Trophoblast cell (in vitro differentiated cells and primary cell): ENCODE measurements at regions not wholly inside any gene's neighbourhood (a gene's known extent, or its start where the extent isn't known, plus 50 kb on each side); places are given as distances from the start of the nearest gene placed in this dataset.

Experiments used
- DNase-seq, 2 donors: peaks; one replicate each; pipeline ENCODE4 v3.0.0-alpha.2; 2016
- H2AFZ ChIP-seq: 2 replicates; pipeline ENCODE4 v1.6.1; 2013; ENCODE audit warnings: low read length, moderate library complexity, mild to moderate bottlenecking; ENCODE audit not compliant: insufficient read depth, poor library complexity
- H2AK5ac ChIP-seq: 2 replicates; pipeline ENCODE4 v1.6.1; 2013; ENCODE audit warnings: mild to moderate bottlenecking, low read length
- H2BK120ac ChIP-seq: 2 replicates; pipeline ENCODE4 v1.6.1; 2013; ENCODE audit warnings: low read length, mild to moderate bottlenecking, moderate library complexity; ENCODE audit not compliant: insufficient read depth, poor library complexity
- H2BK12ac ChIP-seq: 2 replicates; pipeline ENCODE4 v1.6.1; 2013; ENCODE audit warnings: mild to moderate bottlenecking, low read length, moderate library complexity
- H2BK5ac ChIP-seq: 2 replicates; pipeline ENCODE4 v1.6.1; 2013; ENCODE audit warnings: low read length, low read depth, moderate library complexity, mild to moderate bottlenecking; ENCODE audit not compliant: poor library complexity
- H3K14ac ChIP-seq: 2 replicates; pipeline ENCODE4 v1.6.1; 2013; ENCODE audit warnings: mild to moderate bottlenecking, low read length
- H3K18ac ChIP-seq: 2 replicates; pipeline ENCODE4 v1.6.1; 2013; ENCODE audit warnings: mild to moderate bottlenecking, low read length
- H3K23ac ChIP-seq: 2 replicates; pipeline ENCODE4 v1.6.1; 2013; ENCODE audit warnings: low read length
- H3K27ac ChIP-seq: 2 replicates; pipeline ENCODE4 v1.5.1; 2013; ENCODE audit warnings: low read depth, mild to moderate bottlenecking, inconsistent platforms, low read length, moderate library complexity
- H3K27me3 ChIP-seq: 2 replicates; pipeline ENCODE4 v1.6.1; 2013; ENCODE audit warnings: inconsistent platforms, mild to moderate bottlenecking, low read length, moderate library complexity; ENCODE audit not compliant: insufficient read depth
- H3K36me3 ChIP-seq, 2 experiments: 1 replicate in 1 of 2; 2 replicates in 1 of 2; pipeline ENCODE4 v1.6.1; 2013; ENCODE audit warnings: low read length in 2 of 2, mild to moderate bottlenecking in 2 of 2, moderate library complexity in 1 of 2; ENCODE audit not compliant: insufficient read depth in 2 of 2, control insufficient read depth in 1 of 2
- H3K4ac ChIP-seq: 2 replicates; pipeline ENCODE4 v1.6.1; 2013; ENCODE audit warnings: low read depth, mild to moderate bottlenecking, low read length, moderate library complexity
- H3K4me1 ChIP-seq, 2 experiments: 1 replicate in 1 of 2; 2 replicates in 1 of 2; pipeline ENCODE4 v1.6.1; 2013; ENCODE audit warnings: low read length in 2 of 2, mild to moderate bottlenecking in 2 of 2, moderate library complexity in 1 of 2; ENCODE audit not compliant: insufficient read depth in 2 of 2, control insufficient read depth in 1 of 2
- H3K4me2 ChIP-seq: 2 replicates; pipeline ENCODE4 v1.6.1; 2013; ENCODE audit warnings: inconsistent platforms, mild to moderate bottlenecking, low read length, moderate library complexity
- H3K4me3 ChIP-seq: 2 replicates; pipeline ENCODE4 v1.5.1; 2013; ENCODE audit warnings: mild to moderate bottlenecking, low read depth, low read length, inconsistent platforms
- H3K79me1 ChIP-seq: one replicate; pipeline ENCODE4 v1.6.1; 2013; ENCODE audit warnings: low read length
- H3K79me2 ChIP-seq: 2 replicates; pipeline ENCODE4 v1.6.1; 2013; ENCODE audit warnings: low read length, mild to moderate bottlenecking; ENCODE audit not compliant: control insufficient read depth, insufficient read depth, poor library complexity
- H3K9ac ChIP-seq: 2 replicates; pipeline ENCODE4 v1.6.1; 2013; ENCODE audit warnings: mild to moderate bottlenecking, low read length
- H3K9me3 ChIP-seq: 2 replicates; pipeline ENCODE4 v1.6.1; 2013; ENCODE audit warnings: low read depth, mild to moderate bottlenecking, control low read depth, inconsistent platforms, low read length; ENCODE audit not compliant: insufficient read depth
- H4K12ac ChIP-seq: 2 replicates; pipeline ENCODE4 v1.6.1; 2013; ENCODE audit warnings: low read depth, mild to moderate bottlenecking, low read length, moderate library complexity
- H4K8ac ChIP-seq: 2 replicates; pipeline ENCODE4 v1.6.1; 2013; ENCODE audit warnings: low read depth, mild to moderate bottlenecking, low read length, moderate library complexity
- H4K91ac ChIP-seq: one replicate; pipeline ENCODE4 v1.6.1; 2013; ENCODE audit warnings: low read depth, mild to moderate bottlenecking, low read length, moderate library complexity
- WGBS: extraction: QIAGEN DNeasy Blood & Tissue Kit; methylation state at CpG from one replicate; pipeline ENCODE4 v1.1.7; 2013; ENCODE audit warnings: missing lambda C conversion rate; ENCODE audit not compliant: insufficient read length, insufficient coverage; ENCODE audit errors: extremely low coverage; 5-methylcytosine and 5-hydroxymethylcytosine counted together

DNA sequence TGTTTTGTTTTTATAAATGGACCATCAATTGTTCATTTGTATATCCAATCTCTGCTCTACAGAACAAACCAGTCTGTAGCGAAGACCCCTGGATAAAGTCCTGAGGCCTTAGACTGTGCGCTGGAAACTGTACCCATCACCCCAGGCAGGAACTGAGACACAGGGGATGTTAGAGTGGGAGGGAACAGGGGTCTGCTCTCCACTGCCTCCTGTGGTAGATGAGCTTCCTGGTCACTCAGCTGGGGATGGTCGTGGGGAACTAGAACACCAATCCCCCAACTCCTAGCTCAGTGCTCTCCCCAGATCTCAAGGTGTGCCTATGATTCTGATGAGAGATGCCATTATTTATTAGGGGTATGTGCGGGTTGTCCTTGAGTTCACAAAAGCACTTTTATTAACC is 340.2 kb upstream of the IGF1R start:
- Histone ChIP-seq H3K4me2 (no peak overlapping the region), H3K79me2 (no peaks in the 10 kb centered on the region), H3K27me3 (no peaks in the 10 kb centered on the region), H3K4me3 (no peak overlapping the region), H2BK120ac (no peak overlapping the region), H2BK12ac (no peak overlapping the region), H3K4ac (no peak overlapping the region), H3K4me1 (no peaks in the 10 kb centered on the region), H2AFZ (no peak overlapping the region), H3K18ac (no peak overlapping the region), H3K9ac (no peak overlapping the region), H4K12ac (no peak overlapping the region), H3K9me3 (no peaks in the 10 kb centered on the region), H3K79me1 (no peaks in the 10 kb centered on the region), H3K14ac (no peak overlapping the region), H4K8ac (no peak overlapping the region), H2BK5ac (no peak overlapping the region), H3K23ac (no peak overlapping the region), H4K91ac (no peak overlapping the region), H3K36me3 (no peaks in the 10 kb centered on the region), H3K27ac (no peak overlapping the region), H2AK5ac (no peak overlapping the region)
- WGBS: no CpG with 5 or more reads among the region's 4 CpGs
- DNase-seq: no peak

DNA sequence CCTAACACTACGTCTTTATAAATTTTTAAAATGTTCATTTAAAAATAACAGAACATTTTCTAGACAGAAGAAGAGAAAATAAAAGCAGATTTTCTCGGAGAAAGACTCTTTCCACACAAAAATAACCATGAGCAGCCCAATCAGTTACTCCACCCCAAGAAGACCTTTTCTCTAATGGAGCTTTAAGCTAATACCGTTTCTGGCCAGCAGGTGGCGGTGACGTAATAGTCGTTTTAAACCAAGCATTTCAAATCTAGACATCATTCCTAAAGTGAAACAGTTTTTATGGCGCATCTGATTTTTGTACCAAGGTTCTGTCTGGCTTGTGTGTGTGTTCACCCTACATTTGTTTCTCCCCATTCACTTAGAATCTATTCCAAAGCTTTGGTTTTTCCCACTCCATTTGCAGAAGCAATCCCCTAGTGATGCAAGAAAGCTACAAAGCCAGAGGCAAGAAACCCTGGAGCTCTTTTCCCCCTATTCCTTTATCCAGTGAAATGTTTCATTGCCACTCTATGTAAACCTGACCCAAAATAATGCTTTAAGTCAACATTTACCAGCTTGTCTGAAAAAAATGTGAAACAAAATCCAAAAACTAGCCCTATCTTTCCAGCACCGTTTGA is 336.7 kb upstream of the IGF1R start:
- Histone ChIP-seq H3K14ac (no peak overlapping the region), H3K23ac (no peak overlapping the region), H3K4me3 (no peak overlapping the region), H3K27ac (no peak overlapping the region), H3K4me1 (no peaks in the 10 kb centered on the region), H3K18ac (no peak overlapping the region), H4K8ac (no peak overlapping the region), H4K91ac (no peak overlapping the region), H3K79me2 (no peaks in the 10 kb centered on the region), H3K36me3 (no peaks in the 10 kb centered on the region), H2BK120ac (no peak overlapping the region), H3K4me2 (no peak overlapping the region), H3K9me3 (no peaks in the 10 kb centered on the region), H3K79me1 (no peaks in the 10 kb centered on the region), H3K9ac (no peak overlapping the region), H2BK5ac (no peak overlapping the region), H2BK12ac (no peak overlapping the region), H3K4ac (no peak overlapping the region), H2AK5ac (no peak overlapping the region), H2AFZ (no peak overlapping the region), H4K12ac (no peak overlapping the region), H3K27me3 (no peaks in the 10 kb centered on the region)
- peak; percentile 77 to 96 for DNase-seq
- no CpG with 5 or more reads among the region's 8 CpGs for WGBS

DNA sequence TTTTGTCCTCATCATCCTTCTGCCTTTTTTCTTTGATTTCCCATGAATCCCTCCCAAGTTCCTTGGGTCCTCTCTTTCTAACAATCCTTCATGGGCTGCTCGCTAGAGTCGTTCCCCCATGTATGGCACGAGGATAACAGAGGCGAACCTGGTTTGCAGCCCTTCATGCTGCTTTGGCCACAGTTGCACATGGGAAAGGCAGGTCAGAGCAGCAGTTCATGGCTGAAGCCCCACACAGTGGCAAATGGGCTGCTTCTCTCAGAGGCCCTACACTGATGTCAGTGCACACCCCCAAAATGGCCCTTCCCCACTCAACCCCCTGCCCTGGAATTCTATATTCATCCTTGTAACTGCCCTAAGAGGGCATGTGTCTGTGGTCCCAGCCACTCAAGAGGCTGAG is 335.4 kb upstream of the IGF1R start:
- Histone ChIP-seq H3K9me3 (peaks cover 3% of the 10 kb centered on the region), H3K27me3 (no peaks in the 10 kb centered on the region), H2BK5ac (no peak overlapping the region), H3K4ac (no peak overlapping the region), H4K91ac (no peak overlapping the region), H3K23ac (no peak overlapping the region), H3K14ac (no peak overlapping the region), H3K36me3 (no peaks in the 10 kb centered on the region), H2BK12ac (no peak overlapping the region), H3K4me3 (no peak overlapping the region), H3K4me2 (no peak overlapping the region), H3K27ac (no peak overlapping the region), H4K8ac (no peak overlapping the region), H3K79me2 (no peaks in the 10 kb centered on the region), H3K4me1 (no peaks in the 10 kb centered on the region), H2AK5ac (no peak overlapping the region), H3K79me1 (no peaks in the 10 kb centered on the region), H2AFZ (no peak overlapping the region), H2BK120ac (no peak overlapping the region), H3K18ac (no peak overlapping the region), H4K12ac (no peak overlapping the region), H3K9ac (no peak overlapping the region)
- no peak for DNase-seq
- WGBS: no CpG with 5 or more reads among the region's 4 CpGs

DNA sequence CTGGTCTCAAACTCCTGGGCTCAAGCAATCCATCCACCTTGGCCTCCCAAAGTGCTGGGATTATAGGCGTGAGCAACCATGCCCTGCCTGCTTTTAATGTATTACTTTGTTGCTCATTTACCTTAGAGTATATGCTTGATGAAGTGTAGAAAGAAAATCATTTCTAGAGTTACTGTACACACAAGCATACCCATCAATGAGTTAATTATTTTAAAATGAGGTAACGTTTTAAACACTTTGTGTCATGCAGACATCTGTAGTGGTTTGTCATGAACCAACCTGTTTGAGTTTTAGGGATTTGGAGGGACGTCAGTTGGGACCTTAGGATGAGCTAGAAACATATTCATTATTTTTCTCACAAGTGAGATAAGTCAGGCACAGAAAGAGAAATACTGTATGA is 332.4 kb upstream of the IGF1R start:
- DNase-seq: no peak
- no peaks in the 10 kb centered on the region for H3K79me1 ChIP-seq
- no peak overlapping the region for H3K18ac ChIP-seq

More for the DNA sequence above, 332.4 kb upstream of the IGF1R start:
- Histone ChIP-seq H3K4me2 (no peak overlapping the region), H4K12ac (no peak overlapping the region), H3K36me3 (no peaks in the 10 kb centered on the region), H4K91ac (no peak overlapping the region), H3K27me3 (no peaks in the 10 kb centered on the region), H3K4me1 (no peaks in the 10 kb centered on the region), H2AFZ (no peak overlapping the region), H4K8ac (no peak overlapping the region), H3K79me2 (no peaks in the 10 kb centered on the region), H3K4me3 (no peak overlapping the region), H3K27ac (no peak overlapping the region), H2BK120ac (no peak overlapping the region), H3K4ac (no peak overlapping the region), H2BK12ac (no peak overlapping the region), H3K14ac (no peak overlapping the region), H3K9ac (no peak overlapping the region), H2BK5ac (no peak overlapping the region), H2AK5ac (no peak overlapping the region), H3K23ac (no peak overlapping the region), H3K9me3 (peaks cover 5% of the 10 kb centered on the region)
- WGBS: no CpG with 5 or more reads among the region's 3 CpGs
